ENCODE measurements at regions not wholly inside any gene's neighbourhood (a gene's known extent, or its start where the extent isn't known, plus 50 kb on each side); places are given as distances from the start of the nearest gene placed in this dataset.

DNA sequence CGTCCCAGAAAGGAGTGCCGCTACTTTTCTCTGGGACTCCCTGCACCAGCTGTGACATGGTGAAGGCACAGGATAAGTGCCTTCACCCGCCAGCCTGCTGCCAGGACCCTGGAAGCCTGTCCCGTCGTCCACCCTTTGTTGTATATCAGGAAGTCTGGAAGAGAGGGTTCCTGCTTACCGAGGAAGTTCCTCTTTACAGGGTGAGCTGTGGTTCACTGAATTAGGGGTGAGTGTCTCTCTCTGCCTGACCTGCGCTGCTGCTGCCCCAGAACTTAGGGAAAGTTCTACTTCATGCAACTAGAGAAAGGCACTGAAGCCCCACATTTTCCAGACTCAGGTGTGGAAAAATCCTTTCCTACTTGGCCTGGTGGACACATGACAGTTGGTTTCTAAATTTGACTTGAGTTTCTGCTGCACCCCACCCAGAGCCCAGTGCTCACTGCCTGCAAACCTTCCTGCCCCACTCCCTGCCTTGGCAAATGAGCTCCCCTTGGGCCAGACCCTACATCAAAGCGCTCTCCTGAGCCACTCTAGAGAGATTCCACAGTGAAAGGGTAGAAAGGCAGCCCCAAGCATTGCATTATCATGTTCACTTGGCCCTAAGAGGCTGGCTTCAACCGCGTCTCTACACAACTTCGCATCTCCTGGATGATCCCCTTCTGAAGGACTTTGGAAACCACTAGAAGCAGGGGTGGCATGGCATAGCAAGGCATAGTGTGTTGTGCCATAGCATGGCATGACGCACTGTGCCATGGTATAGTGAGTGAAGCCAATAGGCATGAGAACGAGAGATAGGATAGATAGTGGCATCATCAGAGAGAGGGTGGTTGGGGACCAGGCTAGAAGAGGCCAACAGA is 215.8 kb upstream of the CDYL start:
- TF ChIP-seq, protein P1, sequence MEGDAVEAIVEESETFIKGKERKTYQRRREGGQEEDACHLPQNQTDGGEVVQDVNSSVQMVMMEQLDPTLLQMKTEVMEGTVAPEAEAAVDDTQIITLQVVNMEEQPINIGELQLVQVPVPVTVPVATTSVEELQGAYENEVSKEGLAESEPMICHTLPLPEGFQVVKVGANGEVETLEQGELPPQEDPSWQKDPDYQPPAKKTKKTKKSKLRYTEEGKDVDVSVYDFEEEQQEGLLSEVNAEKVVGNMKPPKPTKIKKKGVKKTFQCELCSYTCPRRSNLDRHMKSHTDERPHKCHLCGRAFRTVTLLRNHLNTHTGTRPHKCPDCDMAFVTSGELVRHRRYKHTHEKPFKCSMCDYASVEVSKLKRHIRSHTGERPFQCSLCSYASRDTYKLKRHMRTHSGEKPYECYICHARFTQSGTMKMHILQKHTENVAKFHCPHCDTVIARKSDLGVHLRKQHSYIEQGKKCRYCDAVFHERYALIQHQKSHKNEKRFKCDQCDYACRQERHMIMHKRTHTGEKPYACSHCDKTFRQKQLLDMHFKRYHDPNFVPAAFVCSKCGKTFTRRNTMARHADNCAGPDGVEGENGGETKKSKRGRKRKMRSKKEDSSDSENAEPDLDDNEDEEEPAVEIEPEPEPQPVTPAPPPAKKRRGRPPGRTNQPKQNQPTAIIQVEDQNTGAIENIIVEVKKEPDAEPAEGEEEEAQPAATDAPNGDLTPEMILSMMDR (IDR thresholded peaks at IDR 0.05) = no peak
- TF ChIP-seq POLR2A (IDR thresholded peaks at IDR 0.05) (no peak), POLR2AphosphoS5 (IDR thresholded peaks at IDR 0.05) (no peak), EP300 (IDR thresholded peaks at IDR 0.05) (no peak)

Data from sigmoid colon (tissue), 4 donors.